RWPE1 (cell line): ENCODE measurements at regions not wholly inside any gene's neighbourhood (a gene's known extent, or its start where the extent isn't known, plus 50 kb on each side); places are given as distances from the start of the nearest gene placed in this dataset.

Source experiments
- CTCF ChIA-PET: fragments of 350-600 bp; sonication (Branson Sonifier 250); formaldehyde crosslinking; extraction: SDS; loops from one replicate; lab custom pipeline; 2021; lab: Yijun Ruan, JAX
- POLR2A ChIA-PET: fragments of 400-600 bp; formaldehyde crosslinking; extraction: SDS; loops from one replicate; lab custom pipeline; 2020; ENCODE audit warnings: antibody characterized with exemption; ENCODE audit not compliant: low non-redundant PET; lab: Yijun Ruan, JAX
- DNase-seq: peaks from one replicate; pipeline ENCODE4 v3.0.0; 2012; ENCODE audit warnings: low spot score
- H3K27ac ChIP-seq: fragments of 450-650 bp; 2 replicates; pipeline ENCODE4 v1.5.1; 2017
- TF ChIP-seq, protein P1 (sequence below): fragments of 450-650 bp; conservative IDR thresholded peaks from 2 replicates; pipeline ENCODE4 v1.5.1; 2017; ENCODE audit warnings: low read depth, mild to moderate bottlenecking

DNA sequence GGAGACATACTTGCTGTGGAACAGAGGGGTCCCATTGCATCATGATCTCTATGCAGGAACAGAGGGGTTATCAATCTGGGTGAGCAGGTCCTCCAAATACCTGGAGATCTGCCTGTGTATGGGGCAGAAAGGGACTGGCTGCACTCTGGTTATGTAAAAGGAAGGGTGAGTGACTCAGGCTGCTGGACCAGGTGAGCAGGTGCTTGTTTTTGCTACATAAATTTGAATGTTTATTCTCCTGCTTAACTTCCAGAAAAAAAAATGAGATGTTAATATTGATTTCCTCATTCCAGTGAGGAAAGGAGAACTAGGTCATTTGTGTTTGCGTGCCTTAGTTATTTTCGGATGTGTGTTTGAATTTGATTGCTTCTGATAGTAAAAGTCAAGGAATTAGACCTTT, 225.8 kb upstream of the TRAM1L1 start:
- ChIA-PET POLR2A (no interaction called here), CTCF (no interaction called here)
- no peak for DNase-seq
- TF ChIP-seq, protein P1, sequence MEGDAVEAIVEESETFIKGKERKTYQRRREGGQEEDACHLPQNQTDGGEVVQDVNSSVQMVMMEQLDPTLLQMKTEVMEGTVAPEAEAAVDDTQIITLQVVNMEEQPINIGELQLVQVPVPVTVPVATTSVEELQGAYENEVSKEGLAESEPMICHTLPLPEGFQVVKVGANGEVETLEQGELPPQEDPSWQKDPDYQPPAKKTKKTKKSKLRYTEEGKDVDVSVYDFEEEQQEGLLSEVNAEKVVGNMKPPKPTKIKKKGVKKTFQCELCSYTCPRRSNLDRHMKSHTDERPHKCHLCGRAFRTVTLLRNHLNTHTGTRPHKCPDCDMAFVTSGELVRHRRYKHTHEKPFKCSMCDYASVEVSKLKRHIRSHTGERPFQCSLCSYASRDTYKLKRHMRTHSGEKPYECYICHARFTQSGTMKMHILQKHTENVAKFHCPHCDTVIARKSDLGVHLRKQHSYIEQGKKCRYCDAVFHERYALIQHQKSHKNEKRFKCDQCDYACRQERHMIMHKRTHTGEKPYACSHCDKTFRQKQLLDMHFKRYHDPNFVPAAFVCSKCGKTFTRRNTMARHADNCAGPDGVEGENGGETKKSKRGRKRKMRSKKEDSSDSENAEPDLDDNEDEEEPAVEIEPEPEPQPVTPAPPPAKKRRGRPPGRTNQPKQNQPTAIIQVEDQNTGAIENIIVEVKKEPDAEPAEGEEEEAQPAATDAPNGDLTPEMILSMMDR: no peak
- no peak overlapping the region for H3K27ac ChIP-seq

DNA sequence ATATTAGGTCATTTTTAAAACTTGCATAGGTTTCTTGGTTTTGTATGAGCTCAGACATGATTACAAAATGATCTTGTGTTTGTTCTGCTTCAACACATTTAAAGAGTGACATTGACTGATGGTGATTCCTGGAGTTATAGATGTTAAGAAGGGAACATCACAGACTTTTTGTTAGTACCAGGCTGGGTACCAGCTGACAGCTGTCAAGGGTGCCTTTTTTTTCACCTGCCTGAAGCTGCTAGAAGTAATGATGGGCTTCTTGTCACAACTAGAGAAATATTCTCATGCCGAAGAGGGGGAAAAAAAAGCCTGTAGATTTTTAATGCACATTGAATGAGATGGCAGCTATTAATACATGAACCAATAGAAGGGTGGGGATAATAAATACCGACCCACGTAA, 226.6 kb upstream of the TRAM1L1 start:
- CTCF ChIA-PET: interaction anchor here (0.5 kb wide), 1 partner anchor 25 kb away, joined by 4 read pairs; no protein-coding TSS in a partner anchor
- POLR2A ChIA-PET: no interaction called here
- no peak overlapping the region for H3K27ac ChIP-seq

DNA sequence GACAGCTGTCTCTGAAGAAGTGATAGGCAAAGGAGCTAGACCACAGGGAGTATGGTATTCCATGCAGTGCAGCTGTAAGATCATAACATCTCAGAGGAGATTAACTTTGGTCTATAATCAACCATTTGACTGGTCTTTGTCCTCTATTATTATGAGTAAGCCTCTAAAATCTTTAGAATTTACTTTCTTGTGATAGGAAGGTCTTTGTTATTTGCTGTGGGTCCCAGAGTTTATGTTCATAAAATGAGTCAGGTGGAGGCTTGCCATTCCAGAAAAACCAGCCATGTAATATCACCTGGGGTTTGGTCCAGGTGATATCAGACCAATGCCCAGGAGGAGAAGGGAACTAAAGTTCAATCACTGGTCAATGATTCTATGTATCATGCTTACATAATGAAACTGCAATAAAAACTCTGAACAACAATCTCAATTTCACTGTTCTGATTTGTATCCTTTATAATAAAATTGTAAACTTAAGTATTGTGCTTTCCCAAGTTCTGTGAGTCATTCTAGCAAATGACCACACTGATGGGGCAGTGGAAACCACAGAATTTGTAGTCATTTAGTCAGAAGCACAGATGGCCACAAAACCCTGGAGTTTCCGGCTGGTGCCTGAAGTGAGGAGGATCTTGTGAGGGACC, 239.6 kb upstream of the TRAM1L1 start:
- no peak for DNase-seq

More for the DNA sequence above, 226.6 kb upstream of the TRAM1L1 start:
- no peak for DNase-seq
- TF ChIP-seq, protein P1: no peak

DNA sequence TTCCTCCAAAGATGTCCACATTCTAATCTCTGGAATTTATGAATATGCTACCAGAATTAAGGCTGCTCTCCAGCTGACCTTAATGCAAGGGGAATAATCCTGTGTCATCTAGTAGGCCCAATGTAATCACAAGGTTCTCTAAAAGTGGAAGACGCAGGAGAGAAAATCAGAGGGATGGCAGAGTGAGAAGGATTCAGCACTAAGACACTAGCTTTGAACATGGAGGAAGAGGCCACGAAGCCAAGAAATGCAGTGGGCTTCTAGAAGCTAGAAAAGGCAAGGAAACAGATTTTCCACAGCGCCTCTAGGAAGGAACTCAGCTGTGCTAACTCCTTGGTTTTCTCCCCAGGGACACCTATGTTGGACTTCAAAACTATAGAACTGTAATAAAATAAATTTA, 240.7 kb upstream of the TRAM1L1 start:
- POLR2A ChIA-PET: no interaction called here
- CTCF ChIA-PET: no interaction called here
- H3K27ac ChIP-seq: no peak overlapping the region
- TF ChIP-seq, protein P1: no peak
- no peak for DNase-seq

More for the DNA sequence above, 239.6 kb upstream of the TRAM1L1 start:
- ChIA-PET POLR2A (no interaction called here), CTCF (no interaction called here)
- TF ChIP-seq, protein P1: no peak
- H3K27ac ChIP-seq: no peak overlapping the region

DNA sequence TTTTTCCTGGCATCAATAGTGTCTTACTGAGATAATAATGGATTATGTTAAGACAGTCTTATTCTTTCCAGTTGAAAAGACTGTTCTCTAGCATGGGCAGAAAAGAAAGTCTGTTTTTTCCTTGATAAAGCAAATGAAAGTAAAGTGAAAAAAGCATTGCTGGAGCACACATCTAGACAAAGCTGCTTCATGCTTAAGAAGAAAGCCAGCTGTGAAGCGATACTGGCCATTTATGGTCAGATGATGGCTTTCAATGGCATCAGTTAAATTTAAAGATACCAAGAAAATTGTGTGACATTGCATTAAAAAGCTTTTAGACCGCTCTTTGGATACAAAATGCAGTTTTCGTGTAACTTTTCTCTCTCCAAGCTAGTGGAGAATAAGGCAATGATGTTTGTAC, 242.1 kb upstream of the TRAM1L1 start:
- POLR2A ChIA-PET: no interaction called here
- CTCF ChIA-PET: interaction anchor here (0.6 to 0.8 kb wide), 2 partner anchors 466 to 895 kb away, joined by 3 to 4 read pairs; no protein-coding TSS in a partner anchor
- no peak for DNase-seq
- no peak overlapping the region for H3K27ac ChIP-seq
- TF ChIP-seq, protein P1: no peak

DNA sequence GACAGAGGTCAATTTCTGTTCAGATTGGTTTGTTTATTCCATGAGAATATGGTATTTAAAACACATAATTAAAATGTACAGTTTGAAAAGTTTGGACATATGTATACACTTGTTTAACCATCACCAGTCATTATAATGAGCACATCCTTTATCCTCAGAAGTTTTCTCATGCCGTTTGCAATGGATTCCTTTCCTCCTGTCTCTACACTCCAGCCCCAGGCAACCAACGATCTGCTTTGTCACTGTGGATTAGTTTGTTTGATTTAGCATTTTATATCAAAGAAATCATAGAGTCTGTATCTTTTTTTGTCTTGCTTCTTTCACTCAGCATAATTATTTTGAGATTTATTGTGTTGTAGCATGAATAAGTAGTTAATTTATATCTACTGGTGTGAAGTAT, 243.0 kb upstream of the TRAM1L1 start:
- ChIA-PET CTCF (no interaction called here), POLR2A (no interaction called here)
- TF ChIP-seq, protein P1: no peak
- H3K27ac ChIP-seq: no peak overlapping the region
- DNase-seq: no peak
